Trophoblast cell (in vitro differentiated cells and primary cell): ENCODE measurements at regions not wholly inside any gene's neighbourhood (a gene's known extent, or its start where the extent isn't known, plus 50 kb on each side); places are given as distances from the start of the nearest gene placed in this dataset.

ENCODE experiments used
- DNase-seq, 2 donors: peaks; one replicate each; pipeline ENCODE4 v3.0.0-alpha.2; 2016
- H2AFZ ChIP-seq: 2 replicates; pipeline ENCODE4 v1.6.1; 2013; ENCODE audit warnings: low read length, moderate library complexity, mild to moderate bottlenecking; ENCODE audit not compliant: insufficient read depth, poor library complexity
- H2AK5ac ChIP-seq: 2 replicates; pipeline ENCODE4 v1.6.1; 2013; ENCODE audit warnings: mild to moderate bottlenecking, low read length
- H2BK120ac ChIP-seq: 2 replicates; pipeline ENCODE4 v1.6.1; 2013; ENCODE audit warnings: low read length, mild to moderate bottlenecking, moderate library complexity; ENCODE audit not compliant: insufficient read depth, poor library complexity
- H2BK12ac ChIP-seq: 2 replicates; pipeline ENCODE4 v1.6.1; 2013; ENCODE audit warnings: mild to moderate bottlenecking, low read length, moderate library complexity
- H2BK5ac ChIP-seq: 2 replicates; pipeline ENCODE4 v1.6.1; 2013; ENCODE audit warnings: low read length, low read depth, moderate library complexity, mild to moderate bottlenecking; ENCODE audit not compliant: poor library complexity
- H3K14ac ChIP-seq: 2 replicates; pipeline ENCODE4 v1.6.1; 2013; ENCODE audit warnings: mild to moderate bottlenecking, low read length
- H3K18ac ChIP-seq: 2 replicates; pipeline ENCODE4 v1.6.1; 2013; ENCODE audit warnings: mild to moderate bottlenecking, low read length
- H3K23ac ChIP-seq: 2 replicates; pipeline ENCODE4 v1.6.1; 2013; ENCODE audit warnings: low read length
- H3K27ac ChIP-seq: 2 replicates; pipeline ENCODE4 v1.5.1; 2013; ENCODE audit warnings: low read depth, mild to moderate bottlenecking, inconsistent platforms, low read length, moderate library complexity
- H3K27me3 ChIP-seq: 2 replicates; pipeline ENCODE4 v1.6.1; 2013; ENCODE audit warnings: inconsistent platforms, mild to moderate bottlenecking, low read length, moderate library complexity; ENCODE audit not compliant: insufficient read depth
- H3K36me3 ChIP-seq, 2 experiments: 1 replicate in 1 of 2; 2 replicates in 1 of 2; pipeline ENCODE4 v1.6.1; 2013; ENCODE audit warnings: low read length in 2 of 2, mild to moderate bottlenecking in 2 of 2, moderate library complexity in 1 of 2; ENCODE audit not compliant: insufficient read depth in 2 of 2, control insufficient read depth in 1 of 2
- H3K4ac ChIP-seq: 2 replicates; pipeline ENCODE4 v1.6.1; 2013; ENCODE audit warnings: low read depth, mild to moderate bottlenecking, low read length, moderate library complexity
- H3K4me1 ChIP-seq, 2 experiments: 1 replicate in 1 of 2; 2 replicates in 1 of 2; pipeline ENCODE4 v1.6.1; 2013; ENCODE audit warnings: low read length in 2 of 2, mild to moderate bottlenecking in 2 of 2, moderate library complexity in 1 of 2; ENCODE audit not compliant: insufficient read depth in 2 of 2, control insufficient read depth in 1 of 2
- H3K4me2 ChIP-seq: 2 replicates; pipeline ENCODE4 v1.6.1; 2013; ENCODE audit warnings: inconsistent platforms, mild to moderate bottlenecking, low read length, moderate library complexity
- H3K4me3 ChIP-seq: 2 replicates; pipeline ENCODE4 v1.5.1; 2013; ENCODE audit warnings: mild to moderate bottlenecking, low read depth, low read length, inconsistent platforms
- H3K79me1 ChIP-seq: one replicate; pipeline ENCODE4 v1.6.1; 2013; ENCODE audit warnings: low read length
- H3K79me2 ChIP-seq: 2 replicates; pipeline ENCODE4 v1.6.1; 2013; ENCODE audit warnings: low read length, mild to moderate bottlenecking; ENCODE audit not compliant: control insufficient read depth, insufficient read depth, poor library complexity
- H3K9ac ChIP-seq: 2 replicates; pipeline ENCODE4 v1.6.1; 2013; ENCODE audit warnings: mild to moderate bottlenecking, low read length
- H3K9me3 ChIP-seq: 2 replicates; pipeline ENCODE4 v1.6.1; 2013; ENCODE audit warnings: low read depth, mild to moderate bottlenecking, control low read depth, inconsistent platforms, low read length; ENCODE audit not compliant: insufficient read depth
- H4K12ac ChIP-seq: 2 replicates; pipeline ENCODE4 v1.6.1; 2013; ENCODE audit warnings: low read depth, mild to moderate bottlenecking, low read length, moderate library complexity
- H4K8ac ChIP-seq: 2 replicates; pipeline ENCODE4 v1.6.1; 2013; ENCODE audit warnings: low read depth, mild to moderate bottlenecking, low read length, moderate library complexity
- H4K91ac ChIP-seq: one replicate; pipeline ENCODE4 v1.6.1; 2013; ENCODE audit warnings: low read depth, mild to moderate bottlenecking, low read length, moderate library complexity
- WGBS: extraction: QIAGEN DNeasy Blood & Tissue Kit; methylation state at CpG from one replicate; pipeline ENCODE4 v1.1.7; 2013; ENCODE audit warnings: missing lambda C conversion rate; ENCODE audit not compliant: insufficient read length, insufficient coverage; ENCODE audit errors: extremely low coverage; 5-methylcytosine and 5-hydroxymethylcytosine counted together

- Histone ChIP-seq H3K27ac (no peak overlapping the region), H3K23ac (no peak overlapping the region), H4K12ac (no peak overlapping the region), H3K36me3 (no peaks in the 10 kb centered on the region), H3K18ac (no peak overlapping the region), H2AK5ac (no peak overlapping the region), H3K4me1 (peaks cover 0 to 3% of the 10 kb centered on the region in 2 experiments), H3K27me3 (no peaks in the 10 kb centered on the region), H2BK120ac (no peak overlapping the region), H2AFZ (no peak overlapping the region), H3K14ac (no peak overlapping the region), H2BK5ac (no peak overlapping the region), H3K4ac (no peak overlapping the region), H3K9ac (no peak overlapping the region), H2BK12ac (no peak overlapping the region), H3K9me3 (no peaks in the 10 kb centered on the region), H3K4me3 (no peak overlapping the region), H3K4me2 (no peak overlapping the region), H4K8ac (no peak overlapping the region), H3K79me2 (no peaks in the 10 kb centered on the region), H4K91ac (no peak overlapping the region), H3K79me1 (peaks cover 2% of the 10 kb centered on the region)
- no CpG with 5 or more reads among the region's 7 CpGs for WGBS
- DNase-seq, result no peak
Observed at GRCh38 chr10:28387140-28387539, 84.3 kb upstream of the MPP7 start.

- DNase-seq, result no peak
- Histone ChIP-seq H3K36me3 (no peaks in the 10 kb centered on the region), H3K27me3 (no peaks in the 10 kb centered on the region), H3K79me1 (no peaks in the 10 kb centered on the region), H3K79me2 (no peaks in the 10 kb centered on the region), H3K4me2 (no peak overlapping the region), H4K91ac (no peak overlapping the region), H3K9me3 (no peaks in the 10 kb centered on the region), H3K9ac (no peak overlapping the region), H2AFZ (no peak overlapping the region), H2AK5ac (no peak overlapping the region), H2BK12ac (no peak overlapping the region), H3K23ac (no peak overlapping the region), H3K14ac (no peak overlapping the region), H3K4me1 (no peaks in the 10 kb centered on the region), H2BK5ac (no peak overlapping the region), H3K4ac (no peak overlapping the region), H4K8ac (no peak overlapping the region), H3K18ac (no peak overlapping the region), H3K27ac (no peak overlapping the region), H4K12ac (no peak overlapping the region), H2BK120ac (no peak overlapping the region), H3K4me3 (no peak overlapping the region)
- no CpG with 5 or more reads among the region's 5 CpGs for WGBS
Observed at GRCh38 chr10:28391283-28391682, 88.4 kb upstream of the MPP7 start.

GRCh38 chr10:28393956-28394568, 91.2 kb upstream of the MPP7 start:
- Histone ChIP-seq H4K91ac (no peak overlapping the region), H3K4me1 (no peaks in the 10 kb centered on the region), H3K79me1 (no peaks in the 10 kb centered on the region), H3K36me3 (no peaks in the 10 kb centered on the region), H3K4me2 (no peak overlapping the region), H2BK120ac (no peak overlapping the region), H4K8ac (no peak overlapping the region), H3K4ac (no peak overlapping the region), H3K9ac (no peak overlapping the region), H3K14ac (no peak overlapping the region), H3K27ac (no peak overlapping the region), H2AFZ (no peak overlapping the region), H4K12ac (no peak overlapping the region), H2BK12ac (no peak overlapping the region), H2AK5ac (no peak overlapping the region), H3K18ac (no peak overlapping the region), H3K79me2 (no peaks in the 10 kb centered on the region), H3K23ac (no peak overlapping the region), H3K9me3 (no peaks in the 10 kb centered on the region), H2BK5ac (no peak overlapping the region), H3K4me3 (no peak overlapping the region), H3K27me3 (no peaks in the 10 kb centered on the region)
- DNase-seq, result peak; percentile 49 to 81
- no CpG with 5 or more reads among the region's 8 CpGs for WGBS

GRCh38 chr10:28396331-28396730, 93.5 kb upstream of the MPP7 start:
- H3K4ac ChIP-seq, result no peak overlapping the region
- no peak overlapping the region for H3K9ac ChIP-seq
- no peaks in the 10 kb centered on the region for H3K79me1 ChIP-seq
- H3K4me2 ChIP-seq, result no peak overlapping the region
- no peak overlapping the region for H3K23ac ChIP-seq
- H2AK5ac ChIP-seq, result no peak overlapping the region
- no peak overlapping the region for H2AFZ ChIP-seq
- no CpG with 5 or more reads among the region's 4 CpGs for WGBS
- no peak for DNase-seq
- H3K79me2 ChIP-seq, result no peaks in the 10 kb centered on the region
- no peak overlapping the region for H3K27ac ChIP-seq
- no peak overlapping the region for H2BK12ac ChIP-seq
- no peak overlapping the region for H4K8ac ChIP-seq
- H3K4me3 ChIP-seq, result no peak overlapping the region
- no peak overlapping the region for H3K18ac ChIP-seq
- no peak overlapping the region for H4K91ac ChIP-seq
- no peaks in the 10 kb centered on the region for H3K27me3 ChIP-seq
- no peak overlapping the region for H4K12ac ChIP-seq
- H2BK120ac ChIP-seq, result no peak overlapping the region
- no peaks in the 10 kb centered on the region for H3K36me3 ChIP-seq
- H2BK5ac ChIP-seq, result no peak overlapping the region
- H3K4me1 ChIP-seq, result no peaks in the 10 kb centered on the region
- H3K9me3 ChIP-seq, result no peaks in the 10 kb centered on the region
- no peak overlapping the region for H3K14ac ChIP-seq
